WTC11 (cell line): ENCODE measurements at regions not wholly inside any gene's neighbourhood (a gene's known extent, or its start where the extent isn't known, plus 50 kb on each side); places are given as distances from the start of the nearest gene placed in this dataset.

ENCODE experiments used
- ATAC-seq: fragments of 200-7000 bp; cut with Tn5 transposase; 2 replicates; pipeline ENCODE4 v1.10.0; 2021; ENCODE audit warnings: mild to moderate bottlenecking, moderate library complexity
- CTCF ChIA-PET: fragments of 300-600 bp; sonication (Branson Sonifier 250); formaldehyde crosslinking; loops from one replicate; lab custom pipeline; 2021; ENCODE audit warnings: antibody characterized with exemption; lab: Charles Lee
- POLR2A ChIA-PET: fragments of 350-600 bp; sonication (Branson Sonifier 250); formaldehyde crosslinking; loops from one replicate; lab custom pipeline; 2021; ENCODE audit warnings: antibody characterized with exemption; lab: Charles Lee
- DNase-seq: peaks from one replicate; pipeline ENCODE4 v3.0.0; 2021; ENCODE audit warnings: low spot score
- H3K27ac Mint-ChIP-seq: 2 replicates; pipeline ENCODE4 v1.8.0; 2021; ENCODE audit warnings: mixed read lengths
- H3K27me3 Mint-ChIP-seq: 2 replicates; pipeline ENCODE4 v1.8.0; 2021; ENCODE audit warnings: low read depth, mild to moderate bottlenecking, moderate library complexity, mixed read lengths
- H3K36me3 Mint-ChIP-seq: 2 replicates; pipeline ENCODE4 v1.8.0; 2021; ENCODE audit warnings: mixed read lengths
- H3K4me1 Mint-ChIP-seq: 2 replicates; pipeline ENCODE4 v1.8.0; 2022; ENCODE audit warnings: mixed read lengths
- H3K4me3 Mint-ChIP-seq: 2 replicates; pipeline ENCODE4 v1.8.0; 2021; ENCODE audit warnings: mild to moderate bottlenecking, moderate library complexity, mixed read lengths
- H3K9me3 Mint-ChIP-seq: 2 replicates; pipeline ENCODE4 v1.8.0; 2021; ENCODE audit warnings: mixed read lengths
- CBFB ChIP-seq: sonication (generic); formaldehyde crosslinking; IDR thresholded peaks from 2 replicates; pipeline ENCODE4 v1.8.1; 2022; ENCODE audit warnings: mild to moderate bottlenecking, low read depth, missing genetic modification reagents
- ESRRA ChIP-seq: sonication (generic); formaldehyde crosslinking; IDR thresholded peaks from 2 replicates; pipeline ENCODE4 v1.8.1; 2022; ENCODE audit warnings: mild to moderate bottlenecking, missing genetic modification reagents, borderline replicate concordance
- JUN ChIP-seq: sonication (generic); formaldehyde crosslinking; IDR thresholded peaks from 2 replicates; pipeline ENCODE4 v1.8.0; 2023; ENCODE audit warnings: mild to moderate bottlenecking, missing genetic modification reagents
- KAT7 ChIP-seq: sonication (generic); formaldehyde crosslinking; IDR thresholded peaks from 2 replicates; pipeline ENCODE4 v1.8.1; 2023; ENCODE audit warnings: missing genetic modification reagents, mild to moderate bottlenecking, borderline replicate concordance
- NFE2L1 ChIP-seq: sonication (generic); formaldehyde crosslinking; IDR thresholded peaks from 2 replicates; pipeline ENCODE4 v1.8.1; 2023; ENCODE audit warnings: missing genetic modification reagents
- NFYB ChIP-seq: sonication (generic); formaldehyde crosslinking; conservative IDR thresholded peaks from 2 replicates; pipeline ENCODE4 v1.8.0; 2022; ENCODE audit warnings: low read depth, missing genetic modification reagents
- PRRX2 ChIP-seq: fragments of 250-450 bp; sonication (Bioruptor Pico); IDR thresholded peaks from 2 replicates; pipeline ENCODE4 v1.8.0; 2021; ENCODE audit warnings: mild to moderate bottlenecking
- RELA ChIP-seq: sonication (generic); formaldehyde crosslinking; IDR thresholded peaks from 2 replicates; pipeline ENCODE4 v1.8.1; 2022; ENCODE audit warnings: missing genetic modification reagents, mild to moderate bottlenecking, borderline replicate concordance
- SOX15 ChIP-seq: fragments of 250-450 bp; sonication (Bioruptor Pico); IDR thresholded peaks from 2 replicates; pipeline ENCODE4 v1.9.0; 2021; ENCODE audit warnings: mild to moderate bottlenecking
- ZNF121 ChIP-seq: sonication (generic); formaldehyde crosslinking; IDR thresholded peaks from 2 replicates; pipeline ENCODE4 v1.8.0; 2023; ENCODE audit warnings: missing genetic modification reagents
- ZNF232 ChIP-seq: sonication (generic); formaldehyde crosslinking; IDR thresholded peaks from 2 replicates; pipeline ENCODE4 v1.8.0; 2022; ENCODE audit warnings: mild to moderate bottlenecking, missing genetic modification reagents
- ZNF263 ChIP-seq: sonication (generic); formaldehyde crosslinking; IDR thresholded peaks from 2 replicates; pipeline ENCODE4 v1.8.1; 2022; ENCODE audit warnings: low read depth, mild to moderate bottlenecking, moderate library complexity, missing genetic modification reagents
- ZNF317 ChIP-seq: sonication (generic); formaldehyde crosslinking; IDR thresholded peaks from 2 replicates; pipeline ENCODE4 v1.8.1; 2023; ENCODE audit warnings: low read depth, mild to moderate bottlenecking, moderate library complexity, missing genetic modification reagents, borderline replicate concordance
- ZNF396 ChIP-seq: fragments of 250-450 bp; sonication (Bioruptor Pico); IDR thresholded peaks from 2 replicates; pipeline ENCODE4 v1.8.0; 2021; ENCODE audit warnings: mild to moderate bottlenecking, moderate library complexity, borderline replicate concordance
- ZNF671 ChIP-seq: fragments of 250-450 bp; sonication (Bioruptor Pico); IDR thresholded peaks from 2 replicates; pipeline ENCODE4 v1.8.0; 2021; ENCODE audit warnings: mild to moderate bottlenecking
- TF ChIP-seq, protein P1 (sequence below): sonication (generic); formaldehyde crosslinking; IDR thresholded peaks from 2 replicates; pipeline ENCODE4 v1.8.0; 2022; ENCODE audit warnings: mild to moderate bottlenecking, missing genetic modification reagents
- TF ChIP-seq, protein P2 (sequence below): sonication (generic); formaldehyde crosslinking; IDR thresholded peaks from 2 replicates; pipeline ENCODE4 v1.8.1; 2022; ENCODE audit warnings: mild to moderate bottlenecking, missing genetic modification reagents, moderate library complexity, borderline replicate concordance
- TF ChIP-seq, protein P3 (sequence below): sonication (generic); formaldehyde crosslinking; IDR thresholded peaks from 2 replicates; pipeline ENCODE4 v1.8.1; 2023; ENCODE audit warnings: mild to moderate bottlenecking, missing genetic modification reagents
- TF ChIP-seq, protein P4 (sequence below): fragments of 250-450 bp; sonication (Bioruptor Pico); IDR thresholded peaks from 2 replicates; pipeline ENCODE4 v1.9.0; 2021; ENCODE audit warnings: mild to moderate bottlenecking, borderline replicate concordance
- TF ChIP-seq, protein P5 (sequence below): fragments of 250-450 bp; sonication (Bioruptor Pico); conservative IDR thresholded peaks from 2 replicates; pipeline ENCODE4 v1.9.0; 2021; ENCODE audit warnings: mild to moderate bottlenecking

DNA sequence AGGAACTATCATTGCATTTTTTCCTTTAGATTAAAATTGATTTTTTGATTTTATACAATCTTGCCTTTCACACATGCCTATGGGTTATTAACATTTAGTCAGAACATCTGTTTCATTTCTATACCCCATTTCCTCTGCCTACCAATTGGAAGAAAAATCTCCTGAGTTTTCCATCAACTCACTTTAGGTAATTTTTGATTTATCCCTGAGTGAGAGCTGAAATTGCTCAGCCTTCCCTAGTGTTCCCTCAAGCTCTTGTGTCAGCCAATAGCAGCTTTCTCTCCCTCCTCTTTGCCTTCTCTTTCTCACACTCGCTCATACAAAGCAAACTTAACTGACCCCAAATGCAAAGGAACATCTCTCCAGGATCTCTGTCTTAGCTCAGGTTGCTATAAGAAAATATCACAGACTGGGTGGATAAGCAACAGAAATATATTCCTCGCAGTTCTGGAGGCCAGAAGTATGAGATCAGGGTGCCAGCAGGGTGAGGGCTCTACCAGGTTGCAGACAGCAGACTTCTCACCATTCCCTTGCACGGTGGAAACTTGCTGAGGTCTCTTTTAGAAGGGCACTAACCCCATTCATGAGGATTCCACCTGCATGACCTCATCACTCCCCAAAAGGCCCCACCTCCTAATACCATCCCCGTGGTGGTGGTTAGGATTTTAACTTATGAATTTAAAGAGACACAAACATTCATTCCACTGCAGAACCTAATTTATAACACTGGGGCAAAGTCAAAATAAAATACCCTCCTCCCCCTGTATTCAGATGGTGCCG lies 224.2 kb upstream of the SFSWAP start:
- H3K4me3 Mint-ChIP-seq = no peak overlapping the region
- no peaks in the 10 kb centered on the region for H3K36me3 Mint-ChIP-seq
- ATAC-seq = no peak
- ChIA-PET POLR2A (no interaction called here), CTCF (no interaction called here)
- TF ChIP-seq, protein P1, sequence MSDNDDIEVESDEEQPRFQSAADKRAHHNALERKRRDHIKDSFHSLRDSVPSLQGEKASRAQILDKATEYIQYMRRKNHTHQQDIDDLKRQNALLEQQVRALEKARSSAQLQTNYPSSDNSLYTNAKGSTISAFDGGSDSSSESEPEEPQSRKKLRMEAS (CRISPR knock-in tag) = no peak
- TF ChIP-seq JUN (CRISPR knock-in tag) (no peak), ZNF121 (CRISPR knock-in tag) (no peak), RELA (CRISPR knock-in tag) (no peak), ZNF232 (CRISPR knock-in tag) (no peak), ESRRA (no peak), ZNF396 (CRISPR knock-in tag) (no peak), CBFB (CRISPR knock-in tag) (no peak), ZNF263 (no peak), ZNF671 (CRISPR knock-in tag) (no peak), NFYB (CRISPR knock-in tag) (no peak), SOX15 (CRISPR knock-in tag) (no peak), PRRX2 (CRISPR knock-in tag) (no peak), KAT7 (CRISPR knock-in tag) (no peak), ZNF317 (CRISPR knock-in tag) (no peak), NFE2L1 (CRISPR knock-in tag) (no peak)
- TF ChIP-seq, protein P2, sequence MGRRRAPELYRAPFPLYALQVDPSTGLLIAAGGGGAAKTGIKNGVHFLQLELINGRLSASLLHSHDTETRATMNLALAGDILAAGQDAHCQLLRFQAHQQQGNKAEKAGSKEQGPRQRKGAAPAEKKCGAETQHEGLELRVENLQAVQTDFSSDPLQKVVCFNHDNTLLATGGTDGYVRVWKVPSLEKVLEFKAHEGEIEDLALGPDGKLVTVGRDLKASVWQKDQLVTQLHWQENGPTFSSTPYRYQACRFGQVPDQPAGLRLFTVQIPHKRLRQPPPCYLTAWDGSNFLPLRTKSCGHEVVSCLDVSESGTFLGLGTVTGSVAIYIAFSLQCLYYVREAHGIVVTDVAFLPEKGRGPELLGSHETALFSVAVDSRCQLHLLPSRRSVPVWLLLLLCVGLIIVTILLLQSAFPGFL (CRISPR knock-in tag) = no peak
- TF ChIP-seq, protein P3, sequence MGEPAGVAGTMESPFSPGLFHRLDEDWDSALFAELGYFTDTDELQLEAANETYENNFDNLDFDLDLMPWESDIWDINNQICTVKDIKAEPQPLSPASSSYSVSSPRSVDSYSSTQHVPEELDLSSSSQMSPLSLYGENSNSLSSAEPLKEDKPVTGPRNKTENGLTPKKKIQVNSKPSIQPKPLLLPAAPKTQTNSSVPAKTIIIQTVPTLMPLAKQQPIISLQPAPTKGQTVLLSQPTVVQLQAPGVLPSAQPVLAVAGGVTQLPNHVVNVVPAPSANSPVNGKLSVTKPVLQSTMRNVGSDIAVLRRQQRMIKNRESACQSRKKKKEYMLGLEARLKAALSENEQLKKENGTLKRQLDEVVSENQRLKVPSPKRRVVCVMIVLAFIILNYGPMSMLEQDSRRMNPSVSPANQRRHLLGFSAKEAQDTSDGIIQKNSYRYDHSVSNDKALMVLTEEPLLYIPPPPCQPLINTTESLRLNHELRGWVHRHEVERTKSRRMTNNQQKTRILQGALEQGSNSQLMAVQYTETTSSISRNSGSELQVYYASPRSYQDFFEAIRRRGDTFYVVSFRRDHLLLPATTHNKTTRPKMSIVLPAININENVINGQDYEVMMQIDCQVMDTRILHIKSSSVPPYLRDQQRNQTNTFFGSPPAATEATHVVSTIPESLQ (CRISPR knock-in tag) = no peak
- TF ChIP-seq, protein P4, sequence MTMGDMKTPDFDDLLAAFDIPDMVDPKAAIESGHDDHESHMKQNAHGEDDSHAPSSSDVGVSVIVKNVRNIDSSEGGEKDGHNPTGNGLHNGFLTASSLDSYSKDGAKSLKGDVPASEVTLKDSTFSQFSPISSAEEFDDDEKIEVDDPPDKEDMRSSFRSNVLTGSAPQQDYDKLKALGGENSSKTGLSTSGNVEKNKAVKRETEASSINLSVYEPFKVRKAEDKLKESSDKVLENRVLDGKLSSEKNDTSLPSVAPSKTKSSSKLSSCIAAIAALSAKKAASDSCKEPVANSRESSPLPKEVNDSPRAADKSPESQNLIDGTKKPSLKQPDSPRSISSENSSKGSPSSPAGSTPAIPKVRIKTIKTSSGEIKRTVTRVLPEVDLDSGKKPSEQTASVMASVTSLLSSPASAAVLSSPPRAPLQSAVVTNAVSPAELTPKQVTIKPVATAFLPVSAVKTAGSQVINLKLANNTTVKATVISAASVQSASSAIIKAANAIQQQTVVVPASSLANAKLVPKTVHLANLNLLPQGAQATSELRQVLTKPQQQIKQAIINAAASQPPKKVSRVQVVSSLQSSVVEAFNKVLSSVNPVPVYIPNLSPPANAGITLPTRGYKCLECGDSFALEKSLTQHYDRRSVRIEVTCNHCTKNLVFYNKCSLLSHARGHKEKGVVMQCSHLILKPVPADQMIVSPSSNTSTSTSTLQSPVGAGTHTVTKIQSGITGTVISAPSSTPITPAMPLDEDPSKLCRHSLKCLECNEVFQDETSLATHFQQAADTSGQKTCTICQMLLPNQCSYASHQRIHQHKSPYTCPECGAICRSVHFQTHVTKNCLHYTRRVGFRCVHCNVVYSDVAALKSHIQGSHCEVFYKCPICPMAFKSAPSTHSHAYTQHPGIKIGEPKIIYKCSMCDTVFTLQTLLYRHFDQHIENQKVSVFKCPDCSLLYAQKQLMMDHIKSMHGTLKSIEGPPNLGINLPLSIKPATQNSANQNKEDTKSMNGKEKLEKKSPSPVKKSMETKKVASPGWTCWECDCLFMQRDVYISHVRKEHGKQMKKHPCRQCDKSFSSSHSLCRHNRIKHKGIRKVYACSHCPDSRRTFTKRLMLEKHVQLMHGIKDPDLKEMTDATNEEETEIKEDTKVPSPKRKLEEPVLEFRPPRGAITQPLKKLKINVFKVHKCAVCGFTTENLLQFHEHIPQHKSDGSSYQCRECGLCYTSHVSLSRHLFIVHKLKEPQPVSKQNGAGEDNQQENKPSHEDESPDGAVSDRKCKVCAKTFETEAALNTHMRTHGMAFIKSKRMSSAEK (CRISPR knock-in tag) = no peak
- TF ChIP-seq, protein P5, sequence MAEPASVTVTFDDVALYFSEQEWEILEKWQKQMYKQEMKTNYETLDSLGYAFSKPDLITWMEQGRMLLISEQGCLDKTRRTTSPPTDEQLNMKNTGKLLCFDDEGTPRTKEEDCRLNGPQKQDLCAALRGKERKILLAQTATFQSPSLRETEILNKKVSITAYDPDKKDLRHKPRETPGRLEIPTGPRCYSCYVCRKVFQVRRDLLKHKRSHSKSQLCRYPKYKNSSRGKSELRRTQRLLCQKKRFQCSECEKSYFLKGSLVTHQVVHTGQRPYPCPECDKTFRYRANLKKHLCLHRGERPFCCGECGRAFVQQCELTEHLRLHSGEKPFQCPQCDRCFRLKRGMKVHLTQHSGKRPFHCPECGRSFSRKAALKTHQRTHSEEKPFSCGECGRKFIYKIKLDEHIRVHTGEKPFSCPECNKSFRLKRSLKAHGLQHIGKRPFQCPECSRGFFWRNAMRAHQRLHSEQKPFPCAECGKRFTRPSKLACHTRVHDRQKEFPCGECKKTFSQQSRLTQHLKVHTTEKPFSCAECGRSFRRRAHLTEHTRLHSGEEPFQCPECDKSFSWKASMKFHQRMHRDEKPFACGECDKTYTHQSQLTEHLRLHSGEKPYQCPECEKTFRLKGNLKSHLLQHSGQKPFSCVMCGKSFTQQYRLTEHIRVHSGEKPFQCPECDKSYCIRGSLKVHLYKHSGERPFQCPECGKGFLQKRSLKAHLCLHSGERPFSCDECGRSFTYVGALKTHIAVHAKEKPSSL (CRISPR knock-in tag) = no peak
- no peaks in the 10 kb centered on the region for H3K9me3 Mint-ChIP-seq
- no peaks in the 10 kb centered on the region for H3K4me1 Mint-ChIP-seq
- no peak overlapping the region for H3K27ac Mint-ChIP-seq
- no peak for DNase-seq
- no peaks in the 10 kb centered on the region; the same call in 1 of the 2 replicates for H3K27me3 Mint-ChIP-seq
